GM12865 (cell line): ENCODE measurements at regions not wholly inside any gene's neighbourhood (a gene's known extent, or its start where the extent isn't known, plus 50 kb on each side); places are given as distances from the start of the nearest gene placed in this dataset.
"Not testable (repeated sequence)": the region's sequence is repeated elsewhere in the genome, so short reads cannot be mapped to it uniquely, and the experiment has no call there.

Experiments used
- DNase-seq: peaks from one replicate; pipeline ENCODE4 v3.0.0; 2010; ENCODE audit warnings: low read depth
- H3K4me3 ChIP-seq: 2 replicates; pipeline ENCODE4 v1.5.1; 2011; ENCODE audit warnings: mild to moderate bottlenecking, low read depth, low read length, control low read depth
- TF ChIP-seq, protein P1 (sequence below): IDR thresholded peaks from 2 replicates; pipeline ENCODE4 v1.5.1; 2011; ENCODE audit warnings: low read length, control low read depth, low read depth, inconsistent platforms; ENCODE audit not compliant: insufficient read depth; ENCODE audit errors: missing control alignments

DNA sequence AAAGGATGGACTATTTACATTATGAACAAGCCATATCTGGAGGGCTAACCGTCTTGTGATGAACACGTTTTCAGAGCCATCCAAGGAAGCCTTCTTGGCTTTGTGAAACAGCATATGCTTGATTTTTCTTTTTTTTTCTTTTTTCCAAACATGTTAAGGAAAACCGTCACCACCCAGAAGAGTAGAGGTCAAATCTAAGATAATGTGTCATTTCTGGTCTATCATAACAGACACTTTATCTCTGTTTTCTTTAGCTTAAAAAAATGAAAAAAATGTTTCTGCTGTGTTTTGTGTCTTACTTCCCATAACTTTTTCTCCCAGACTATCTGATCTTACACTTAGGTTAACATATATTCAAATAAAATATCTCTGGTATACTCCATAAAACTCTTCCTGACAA is 76.1 kb upstream of the DGKB start:
- no peak for DNase-seq
- H3K4me3 ChIP-seq: no peak overlapping the region
- TF ChIP-seq, protein P1, sequence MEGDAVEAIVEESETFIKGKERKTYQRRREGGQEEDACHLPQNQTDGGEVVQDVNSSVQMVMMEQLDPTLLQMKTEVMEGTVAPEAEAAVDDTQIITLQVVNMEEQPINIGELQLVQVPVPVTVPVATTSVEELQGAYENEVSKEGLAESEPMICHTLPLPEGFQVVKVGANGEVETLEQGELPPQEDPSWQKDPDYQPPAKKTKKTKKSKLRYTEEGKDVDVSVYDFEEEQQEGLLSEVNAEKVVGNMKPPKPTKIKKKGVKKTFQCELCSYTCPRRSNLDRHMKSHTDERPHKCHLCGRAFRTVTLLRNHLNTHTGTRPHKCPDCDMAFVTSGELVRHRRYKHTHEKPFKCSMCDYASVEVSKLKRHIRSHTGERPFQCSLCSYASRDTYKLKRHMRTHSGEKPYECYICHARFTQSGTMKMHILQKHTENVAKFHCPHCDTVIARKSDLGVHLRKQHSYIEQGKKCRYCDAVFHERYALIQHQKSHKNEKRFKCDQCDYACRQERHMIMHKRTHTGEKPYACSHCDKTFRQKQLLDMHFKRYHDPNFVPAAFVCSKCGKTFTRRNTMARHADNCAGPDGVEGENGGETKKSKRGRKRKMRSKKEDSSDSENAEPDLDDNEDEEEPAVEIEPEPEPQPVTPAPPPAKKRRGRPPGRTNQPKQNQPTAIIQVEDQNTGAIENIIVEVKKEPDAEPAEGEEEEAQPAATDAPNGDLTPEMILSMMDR: no peak

DNA sequence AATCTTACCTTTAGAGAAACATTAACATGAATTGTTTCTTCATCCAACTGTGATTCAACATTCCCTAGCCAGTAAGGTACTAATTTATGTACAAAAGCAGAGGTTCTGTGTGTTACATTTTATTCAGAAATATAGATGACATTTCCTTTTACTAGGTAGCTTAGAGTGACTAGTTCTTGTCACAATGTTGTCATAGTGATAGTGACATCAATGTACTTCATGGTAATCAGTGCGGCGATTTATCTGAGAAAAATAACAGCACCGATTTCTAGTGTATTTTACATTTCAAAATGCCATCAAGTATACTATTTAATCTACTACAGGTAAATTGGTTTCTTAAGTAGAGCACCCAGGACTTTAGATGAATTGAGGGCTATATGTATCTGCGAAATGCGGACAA is 72.1 kb upstream of the DGKB start:
- TF ChIP-seq, protein P1: no peak
- H3K4me3 ChIP-seq: no peak overlapping the region
- DNase-seq: no peak

DNA sequence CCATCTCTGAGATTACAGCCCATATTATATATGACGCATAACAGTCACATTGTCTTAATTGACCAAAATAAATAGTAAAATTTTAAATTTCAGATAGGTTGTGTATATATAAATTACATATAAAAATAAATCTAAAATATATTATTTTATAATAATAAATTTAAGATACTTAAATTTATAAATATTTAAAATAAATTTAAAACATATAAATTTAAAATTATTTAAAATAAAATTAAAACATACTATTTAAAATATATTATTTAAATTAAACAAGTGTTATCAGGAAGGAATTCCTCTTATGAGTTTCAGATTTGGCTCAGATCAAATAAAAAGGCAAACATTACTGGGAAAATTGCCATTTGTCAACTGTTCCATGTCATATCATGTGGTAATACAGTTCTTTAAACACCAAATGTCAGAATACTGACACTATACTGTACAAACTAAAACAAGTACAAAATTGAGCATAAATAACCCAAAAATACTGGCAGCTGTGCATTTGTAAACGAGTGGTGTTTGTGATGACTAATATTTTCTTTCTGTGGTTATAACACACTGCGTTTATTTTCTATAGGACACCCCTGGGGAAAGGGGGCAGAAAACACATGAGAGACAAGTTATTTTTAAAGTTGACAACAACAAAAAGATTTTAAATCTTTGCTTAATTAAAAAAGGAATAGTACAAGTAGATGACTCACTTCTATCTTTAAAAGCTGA is 71.3 kb upstream of the DGKB start:
- peak; percentile 40 for DNase-seq
- TF ChIP-seq, protein P1: no peak
- H3K4me3 ChIP-seq: no peak overlapping the region

DNA sequence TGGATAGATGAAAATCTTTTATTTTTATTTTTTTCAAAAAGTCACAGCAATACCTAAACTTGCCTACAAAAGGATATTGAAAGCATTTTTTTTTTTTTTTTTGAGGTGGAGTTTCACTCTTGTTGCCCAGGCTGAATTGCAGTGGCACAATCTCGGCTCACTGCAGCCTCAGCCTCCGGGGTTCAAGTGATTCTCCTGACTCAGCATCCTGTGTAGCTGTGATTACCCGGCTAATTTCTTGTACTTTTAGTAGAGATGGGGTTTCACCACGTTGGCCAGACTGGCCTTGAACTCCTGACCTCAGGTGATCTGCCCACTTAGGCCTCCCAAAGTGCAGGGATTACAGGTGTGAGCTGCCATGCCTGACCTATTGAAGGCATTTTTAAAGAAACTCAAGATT is 69.1 kb upstream of the DGKB start:
- not testable (repeated sequence) for DNase-seq, H3K4me3 ChIP-seq

DNA sequence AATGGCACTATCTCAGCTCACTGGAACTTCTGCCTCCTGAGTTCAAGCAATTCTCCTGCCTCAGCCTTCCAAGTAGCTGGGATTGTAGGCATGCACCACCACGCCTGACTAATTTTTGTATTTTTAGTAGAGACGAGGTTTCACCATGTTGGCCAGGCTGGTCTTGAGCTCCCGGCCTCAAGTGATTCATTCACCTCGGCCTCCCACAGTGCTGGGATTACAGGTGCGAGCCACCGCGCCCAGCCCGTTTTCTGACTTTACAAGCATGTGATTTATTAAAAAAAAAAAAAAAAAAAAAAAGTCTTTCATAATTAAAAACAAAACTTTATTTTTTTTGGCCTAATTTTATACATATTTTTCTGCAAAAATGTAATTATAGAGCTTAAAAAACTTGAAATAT is 64.8 kb upstream of the DGKB start:
- not testable (repeated sequence) for H3K4me3 ChIP-seq, DNase-seq

DNA sequence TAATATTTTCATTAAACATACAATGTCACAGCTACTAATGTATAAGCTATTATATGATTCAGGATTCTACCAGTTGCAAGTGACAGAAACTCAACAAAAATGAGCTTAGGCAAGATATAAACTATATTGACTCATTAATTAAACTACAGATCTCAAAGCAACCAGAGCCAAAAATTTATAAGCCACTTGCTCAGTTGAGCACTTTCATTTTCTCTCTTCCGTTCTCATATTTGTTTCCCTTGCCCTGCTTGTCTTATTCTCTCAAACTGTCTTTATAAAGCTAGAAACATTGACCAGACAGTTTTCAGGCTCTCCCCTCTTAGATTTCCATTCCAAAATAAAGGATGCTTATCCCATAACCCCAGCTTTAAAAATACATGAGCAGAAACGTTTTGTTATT is 60.2 kb upstream of the DGKB start:
- DNase-seq: no peak
- H3K4me3 ChIP-seq: peak overlapping the region; percentile 30; the same call in 1 of the 2 replicates
- TF ChIP-seq, protein P1: no peak

DNA sequence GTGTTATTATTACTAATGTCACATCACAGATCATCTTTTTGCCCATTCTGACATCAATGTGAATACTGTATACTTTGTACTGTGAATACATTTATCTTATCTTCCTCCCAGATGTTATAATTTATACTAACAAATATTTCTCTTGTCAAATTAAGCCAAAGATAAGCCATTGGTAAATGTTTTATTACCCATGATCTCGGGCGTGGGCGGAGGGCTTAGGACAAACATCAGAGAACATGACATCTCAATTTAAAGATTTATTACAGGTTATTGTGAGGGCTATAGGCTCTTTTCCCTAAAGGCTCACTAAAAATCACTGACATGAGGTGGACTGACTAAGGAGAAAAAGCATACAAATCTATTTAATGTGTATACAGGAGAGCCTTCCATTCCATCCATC is 58.2 kb upstream of the DGKB start:
- no peak for DNase-seq
- TF ChIP-seq, protein P1: no peak
- no peak overlapping the region for H3K4me3 ChIP-seq

DNA sequence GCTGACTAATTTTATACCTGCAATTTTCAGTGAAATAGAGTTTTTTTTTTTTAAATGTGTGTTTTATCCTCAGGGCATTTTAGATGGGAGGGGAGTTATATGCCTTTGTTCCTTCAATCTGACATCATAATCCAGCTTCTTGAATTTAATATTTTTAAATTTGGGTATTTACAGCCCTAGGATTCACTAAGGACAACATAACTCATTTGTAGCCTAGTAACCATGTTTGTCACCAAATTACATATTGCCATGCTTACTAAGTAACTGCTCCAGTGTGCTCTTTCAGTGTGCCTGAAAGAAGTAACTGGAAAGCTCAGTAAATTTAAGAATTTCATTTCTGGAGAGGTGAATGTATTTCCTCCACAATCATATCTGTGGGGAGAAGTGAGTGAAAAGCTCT is 56.8 kb upstream of the DGKB start:
- no peak overlapping the region for H3K4me3 ChIP-seq

More for the DNA sequence above, 56.8 kb upstream of the DGKB start:
- DNase-seq: no peak
- TF ChIP-seq, protein P1: no peak
